Stimulated activated naive CD8-positive, alpha-beta T cell treated with anti-CD3 and anti-CD28 coated beads, Interleukin-15, Interleukin-2, amounts not matched to agents 100 U/mL and 50 U/mL, for 24 hours (primary cell): ENCODE measurements at regions not wholly inside any gene's neighbourhood (a gene's known extent, or its start where the extent isn't known, plus 50 kb on each side); places are given as distances from the start of the nearest gene placed in this dataset.
"Not testable (repeated sequence)": the region's sequence is repeated elsewhere in the genome, so short reads cannot be mapped to it uniquely, and the experiment has no call there.

ENCODE experiments used
- ATAC-seq: fragments of 150-1000 bp; cut with Tn5 transposase; one replicate; pipeline ENCODE4 v1.10.0; 2021
- DNase-seq: peaks from one replicate; pipeline ENCODE4 v3.0.0; 2021

DNA sequence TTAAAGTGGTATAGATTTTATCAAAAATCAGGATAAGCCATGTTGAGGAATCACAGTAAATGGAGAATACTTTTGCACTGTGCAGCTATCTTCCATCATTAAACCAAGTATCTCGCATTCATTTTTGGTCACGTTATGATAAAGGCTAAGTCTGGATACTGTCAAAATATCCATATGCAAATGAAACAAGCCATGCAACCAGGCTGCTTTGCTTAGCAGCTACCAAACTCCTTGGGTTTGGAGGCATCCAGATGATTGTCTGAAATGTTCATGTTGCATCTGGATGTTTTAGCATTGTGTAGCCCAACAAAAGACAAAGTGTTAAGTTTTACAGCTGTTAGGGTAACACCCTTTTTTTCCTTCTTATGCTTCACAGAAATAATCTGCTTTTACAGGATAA is 322.9 kb upstream of the MDFIC2 start:
- ATAC-seq (no peak), DNase-seq (no peak)

DNA sequence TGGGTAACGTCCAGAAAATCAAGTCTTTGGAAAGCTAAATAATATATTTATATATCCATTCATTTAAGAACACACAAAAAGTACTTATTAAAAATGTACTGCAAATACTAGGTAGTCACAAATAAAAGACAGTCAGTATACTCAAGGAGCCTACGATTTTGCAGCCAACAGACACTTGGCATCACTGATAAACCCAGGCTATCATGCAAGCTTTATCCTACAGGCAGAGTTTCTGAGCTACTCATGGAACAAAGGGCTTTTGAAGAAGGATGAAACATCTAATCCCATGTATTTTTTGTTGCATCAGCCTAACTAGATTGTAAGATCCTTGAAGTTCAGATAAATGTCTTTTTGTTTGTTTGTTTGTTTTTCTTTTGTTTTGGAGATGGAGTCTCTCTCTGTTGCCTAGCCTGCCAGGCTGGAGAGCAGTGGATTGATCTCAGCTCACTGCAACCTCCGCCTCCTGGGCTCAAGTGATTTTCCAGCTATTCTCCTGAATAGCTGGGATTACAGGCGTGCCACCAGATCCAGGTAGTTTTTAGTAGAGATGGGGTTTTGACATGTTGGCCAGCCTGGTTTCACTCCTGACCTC is 319.4 kb upstream of the MDFIC2 start:
- DNase-seq (no peak), ATAC-seq (no peak)

DNA sequence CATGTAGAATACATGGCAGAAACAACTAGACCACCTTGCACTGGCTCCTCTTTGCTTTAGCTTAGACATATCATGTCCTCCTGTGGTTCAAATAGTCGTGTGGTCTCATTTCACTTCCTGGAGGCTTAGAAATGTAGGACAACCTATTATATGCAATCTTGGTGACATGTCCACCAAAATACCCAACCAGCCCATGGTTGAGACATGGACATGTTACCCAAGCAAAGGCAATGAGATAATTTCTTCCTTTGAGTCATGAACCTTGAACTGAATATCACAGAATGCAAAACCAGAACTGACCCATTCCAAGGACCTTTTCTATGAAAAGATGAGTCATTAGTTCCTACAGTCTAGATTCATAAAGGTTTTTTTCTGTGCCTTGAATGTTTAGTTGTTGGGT is 309.0 kb upstream of the MDFIC2 start:
- DNase-seq: no peak
- ATAC-seq: peak; percentile 88

DNA sequence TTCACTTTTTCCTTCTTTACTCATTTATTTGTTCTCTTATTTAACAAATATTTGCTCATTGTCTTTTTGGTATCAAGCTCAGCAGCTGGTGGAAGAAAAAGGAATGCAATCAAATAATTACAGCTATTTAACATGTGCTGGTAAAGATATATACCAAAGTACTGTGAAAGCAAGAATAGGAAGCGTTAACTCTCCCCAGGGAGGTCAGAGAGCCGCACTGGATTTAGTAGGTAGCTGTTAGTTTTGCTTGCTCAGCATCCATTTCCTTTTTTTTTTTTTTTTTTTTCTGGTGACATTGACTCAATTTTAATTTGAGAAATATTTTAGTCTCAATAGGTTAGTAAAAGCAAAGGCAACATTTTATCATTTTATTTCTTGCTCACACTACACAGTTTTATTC is 308.5 kb upstream of the MDFIC2 start:
- DNase-seq (no peak), ATAC-seq (no peak)

DNA sequence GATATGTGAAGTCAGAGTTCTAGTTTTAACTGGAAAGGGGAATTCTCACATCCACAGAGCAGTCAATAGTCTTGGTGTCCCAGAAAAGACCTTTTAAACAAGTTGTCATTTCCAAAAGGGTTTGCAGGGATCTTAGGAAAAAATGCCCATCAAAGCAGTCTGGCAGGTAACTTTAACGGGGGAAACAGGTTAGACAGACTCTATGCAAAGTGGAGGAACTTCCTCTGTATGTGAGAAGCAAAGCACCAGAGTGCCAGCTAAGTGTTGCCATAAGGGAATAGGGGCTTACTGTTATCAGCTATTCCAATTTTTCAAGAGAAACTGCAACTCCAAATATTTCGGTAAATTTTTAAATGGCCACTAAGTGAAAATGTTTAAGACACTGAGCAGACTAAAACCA is 307.9 kb upstream of the MDFIC2 start:
- no peak for DNase-seq
- ATAC-seq: no peak

DNA sequence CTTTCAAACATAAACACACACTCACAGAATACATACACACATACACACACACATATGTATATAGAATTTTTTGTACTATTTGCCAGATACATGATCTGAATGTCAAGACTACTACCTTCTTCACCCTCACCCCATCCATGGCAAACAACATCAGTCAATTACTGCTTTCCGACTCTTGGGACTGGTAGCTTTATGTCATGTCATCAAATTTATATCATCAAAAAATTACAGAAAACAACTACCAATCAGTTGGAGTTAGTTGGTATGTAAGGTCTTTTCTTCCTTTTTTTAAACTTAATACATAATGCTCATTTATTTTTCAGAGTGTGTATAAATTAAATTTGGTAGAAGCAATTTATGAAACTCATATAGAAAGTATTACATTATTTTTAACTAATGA is 305.7 kb upstream of the MDFIC2 start:
- ATAC-seq (no peak), DNase-seq (no peak)

DNA sequence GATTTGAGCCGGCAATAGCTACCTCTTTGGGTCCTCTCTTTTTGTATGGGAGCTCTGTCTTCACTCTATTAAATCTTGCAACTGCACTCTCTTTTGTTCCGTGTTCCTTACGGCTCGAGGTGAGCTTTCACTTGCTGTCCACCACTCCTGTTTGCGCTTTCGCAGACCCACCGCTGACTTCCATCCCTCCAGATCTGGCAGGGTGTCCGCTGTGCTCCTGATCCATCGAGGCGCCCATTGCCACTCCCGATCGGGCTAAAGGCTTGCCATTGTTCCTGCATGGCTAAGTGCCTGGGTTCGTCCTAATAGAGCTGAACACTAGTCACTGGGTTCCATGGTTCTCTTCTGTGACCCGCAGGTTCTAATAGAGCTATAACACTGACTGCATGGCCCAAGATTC is 304.9 kb upstream of the MDFIC2 start:
- DNase-seq, ATAC-seq: not testable (repeated sequence)

DNA sequence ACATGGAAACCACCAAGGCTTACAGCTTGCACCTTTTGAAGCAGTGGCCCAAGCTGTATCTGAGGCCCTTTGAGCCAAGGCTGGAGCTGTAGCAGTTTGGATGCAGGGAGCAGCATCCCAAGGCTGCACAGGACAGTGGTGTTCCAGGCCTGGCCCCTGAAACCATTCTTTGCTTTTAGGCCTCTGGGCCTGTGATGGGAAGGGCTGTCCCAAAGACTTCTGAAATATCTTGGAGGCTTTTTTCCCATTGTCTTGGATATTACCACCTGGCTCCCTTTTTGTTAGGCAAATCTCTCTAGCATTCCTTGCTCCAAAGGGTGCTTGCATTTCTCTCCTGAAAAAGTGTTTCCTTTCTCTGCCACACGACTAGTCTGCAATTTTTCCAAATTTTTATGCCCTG is 302.8 kb upstream of the MDFIC2 start:
- DNase-seq (no peak), ATAC-seq (no peak)

DNA sequence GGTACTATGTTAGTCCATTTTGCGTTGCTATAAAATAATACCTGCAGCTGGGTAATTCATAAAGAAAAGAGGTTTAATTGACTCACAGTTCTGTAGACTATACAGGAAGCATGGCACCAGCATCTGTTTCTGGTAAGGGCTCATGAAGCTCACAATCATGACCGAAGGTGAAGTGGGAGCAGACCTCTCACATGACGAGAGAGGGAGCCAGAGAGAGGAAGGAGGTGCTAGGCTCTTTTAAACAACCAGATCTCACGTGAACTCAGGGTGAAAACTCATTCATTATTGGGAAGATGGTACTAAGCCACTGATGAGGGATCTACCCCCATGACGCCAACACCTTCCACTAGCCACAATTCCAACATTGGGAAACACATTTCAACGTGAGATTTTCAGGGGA is 301.7 kb upstream of the MDFIC2 start:
- no peak for DNase-seq
- no peak for ATAC-seq

DNA sequence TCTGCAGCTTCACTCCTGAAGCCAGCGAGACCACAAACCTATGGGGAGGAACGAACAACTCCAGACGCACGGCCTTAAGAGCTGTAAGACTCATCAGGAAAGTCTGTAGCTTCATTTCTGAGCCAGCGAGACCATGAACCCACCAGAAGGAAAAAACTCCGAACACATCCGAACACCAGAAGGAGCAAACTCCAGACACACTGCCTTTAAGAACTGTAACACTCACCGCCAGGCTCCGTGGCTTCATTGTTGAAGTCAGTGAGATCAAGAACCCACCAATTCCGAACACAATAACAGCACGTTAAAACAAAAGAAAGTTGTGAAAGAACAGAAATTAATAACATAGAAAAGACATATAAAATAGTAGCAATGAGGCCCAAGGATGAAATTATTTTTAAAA is 300.5 kb upstream of the MDFIC2 start:
- ATAC-seq (no peak), DNase-seq (no peak)

DNA sequence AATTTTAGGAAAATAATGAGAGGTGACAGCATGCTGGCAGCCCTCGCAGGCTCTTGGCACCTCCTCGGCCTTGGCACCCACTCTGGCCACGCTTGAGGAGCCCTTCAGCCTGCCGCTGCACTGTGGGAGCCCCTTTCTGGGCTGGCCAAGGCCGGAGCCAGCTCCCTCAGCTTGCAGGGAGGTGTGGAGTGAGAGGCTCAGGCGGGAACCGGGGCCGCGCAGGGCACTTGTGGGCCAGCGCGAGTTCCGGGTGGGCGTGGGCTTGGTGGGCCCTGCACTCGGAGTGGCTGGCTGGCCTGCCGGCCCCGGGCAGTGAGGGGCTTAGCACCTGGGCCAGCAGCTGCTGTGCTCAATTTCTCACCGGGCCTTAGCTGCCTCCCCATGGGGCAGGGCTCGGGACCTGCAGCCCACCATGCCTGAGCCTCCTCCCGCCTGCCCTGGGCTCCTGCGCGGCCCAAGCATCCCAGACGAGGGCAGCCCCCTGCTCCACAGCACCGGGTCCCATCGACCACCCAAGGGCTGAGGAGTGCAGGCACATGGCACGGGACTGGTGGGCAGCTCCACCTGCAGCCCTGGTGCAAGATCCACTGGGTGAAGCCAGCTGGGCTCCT is 299.3 kb upstream of the MDFIC2 start:
- not testable (repeated sequence) for ATAC-seq, DNase-seq

DNA sequence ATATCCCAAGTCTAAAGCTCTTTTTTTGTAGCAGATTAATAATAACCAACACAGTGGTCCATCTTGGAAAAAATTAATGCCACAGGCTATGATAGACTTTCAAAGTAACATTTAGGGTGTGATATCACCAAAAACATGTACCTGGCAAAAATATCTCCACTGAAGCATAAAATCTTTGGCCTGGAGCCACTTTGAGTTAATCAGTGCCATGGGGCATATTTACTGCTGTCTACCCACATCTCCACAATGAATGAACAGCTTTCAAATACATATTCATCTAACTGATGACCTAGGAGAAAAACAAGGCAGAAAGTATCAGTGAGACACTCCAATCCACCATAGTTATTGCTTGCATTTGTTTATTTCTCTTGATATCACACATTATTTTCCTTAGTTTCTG is 296.0 kb upstream of the MDFIC2 start:
- DNase-seq (no peak), ATAC-seq (no peak)

DNA sequence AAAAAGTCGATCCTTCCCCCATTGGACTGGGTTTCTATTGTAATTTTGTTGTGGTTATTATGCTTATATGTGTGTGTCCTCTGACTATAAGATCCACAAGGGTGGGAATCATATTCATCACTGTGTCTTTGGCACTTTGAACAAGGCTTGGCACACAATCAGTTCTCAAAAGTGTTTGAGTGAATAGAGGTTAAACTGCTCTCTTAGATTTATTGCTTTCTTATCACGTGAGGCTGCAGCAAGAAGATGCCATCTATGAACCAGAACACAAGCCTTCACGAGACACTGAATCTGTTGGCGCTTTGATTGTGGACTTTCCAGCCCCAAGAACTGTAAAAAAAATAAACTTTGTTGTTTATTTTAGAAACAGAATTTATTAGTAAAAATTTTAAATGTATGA is 295.0 kb upstream of the MDFIC2 start:
- DNase-seq (no peak), ATAC-seq (no peak)

DNA sequence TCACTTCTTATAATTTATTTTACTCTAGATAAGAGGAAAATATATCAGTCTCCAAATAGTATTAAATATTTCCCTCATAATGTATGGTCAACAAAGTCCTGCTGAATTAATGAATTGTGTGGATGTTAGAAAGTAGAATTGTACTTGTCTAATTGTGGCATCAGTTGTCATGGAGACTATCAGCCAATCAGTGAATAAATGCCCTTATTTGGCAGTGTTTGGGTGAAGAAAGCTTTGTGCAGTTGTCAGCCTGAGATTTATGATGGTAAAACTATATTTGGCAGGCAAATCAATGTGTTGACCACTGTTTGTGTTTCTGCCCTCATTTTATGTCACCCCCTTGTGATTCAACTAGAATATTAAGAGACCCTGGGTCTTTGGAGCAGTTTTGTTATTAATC is 293.6 kb upstream of the MDFIC2 start:
- DNase-seq (no peak), ATAC-seq (no peak)

DNA sequence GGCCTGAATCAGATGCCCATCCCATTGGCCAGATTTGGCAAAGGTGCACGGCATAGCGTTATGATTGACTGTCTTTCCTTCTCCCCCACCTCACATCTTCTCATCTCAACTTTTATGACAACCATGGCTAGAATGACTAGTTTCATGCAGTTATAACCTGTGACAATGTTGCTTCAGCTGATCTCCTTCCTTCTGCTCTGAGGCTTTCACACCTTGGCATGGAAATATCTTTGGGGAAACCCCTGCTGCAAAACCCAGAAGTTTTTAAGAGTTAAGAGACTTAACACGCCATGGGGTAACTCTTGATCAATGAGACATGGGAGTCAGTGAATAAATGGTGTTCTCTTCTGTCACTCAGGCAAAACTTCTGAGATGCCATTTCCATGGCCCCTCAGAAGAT is 290.7 kb upstream of the MDFIC2 start:
- ATAC-seq (peak; percentile 95), DNase-seq (peak; percentile 7)

DNA sequence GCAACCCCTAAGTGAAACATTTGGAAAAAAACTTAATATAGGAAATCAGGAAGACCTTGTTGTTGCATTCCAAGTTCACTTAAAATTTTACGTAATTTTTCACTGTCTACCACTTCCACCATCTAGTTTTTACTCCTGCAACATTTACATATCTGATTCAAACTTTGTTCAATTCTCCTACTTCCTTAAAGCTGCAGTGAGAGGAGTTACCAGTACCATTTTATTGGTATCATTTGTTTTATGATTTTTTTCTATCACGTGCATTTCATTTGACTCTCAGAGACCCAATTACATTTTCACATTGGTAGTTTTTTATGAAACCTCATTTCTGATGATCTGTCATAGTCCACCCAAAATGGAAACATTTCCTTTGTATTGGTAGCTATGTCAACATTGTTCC is 284.9 kb upstream of the MDFIC2 start:
- ATAC-seq: no peak
- DNase-seq: no peak

DNA sequence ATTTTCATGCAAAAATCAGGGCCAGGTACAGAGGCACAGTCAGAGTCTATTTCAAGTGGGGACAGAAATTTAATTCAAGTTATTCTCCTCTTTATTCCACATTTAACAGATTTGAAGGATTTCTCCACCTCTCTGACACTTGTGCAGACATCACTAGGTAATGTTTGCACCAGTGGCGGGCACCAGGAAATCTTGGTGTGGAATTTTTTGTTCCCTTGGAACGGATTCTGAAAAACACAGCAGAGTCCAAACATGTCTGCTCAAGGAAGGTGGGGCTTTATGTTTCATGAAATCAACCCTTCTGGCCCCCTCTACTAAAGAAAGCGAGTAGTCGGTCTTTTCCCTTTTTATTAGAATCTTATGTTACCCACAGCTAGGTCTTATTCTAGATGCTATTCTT is 271.2 kb upstream of the MDFIC2 start:
- ATAC-seq: no peak
- no peak for DNase-seq

DNA sequence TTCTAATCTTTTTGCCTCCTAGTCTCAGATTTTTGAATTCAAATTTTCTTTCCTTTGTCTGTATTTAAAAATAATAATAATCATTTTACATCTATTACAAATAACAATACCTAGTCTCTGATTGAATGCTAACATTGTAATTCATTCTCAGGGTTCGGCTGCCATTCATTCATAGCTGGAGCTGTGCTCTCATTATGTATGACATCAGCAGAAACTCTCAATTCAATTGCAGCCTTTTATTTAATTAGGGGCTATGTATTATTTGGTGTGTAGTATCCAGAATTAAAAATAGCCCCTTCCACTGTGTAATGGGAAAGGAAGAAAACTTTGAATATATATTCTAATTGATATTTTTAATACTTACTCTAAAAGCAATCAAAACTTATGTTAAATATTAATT is 270.4 kb upstream of the MDFIC2 start:
- DNase-seq (no peak), ATAC-seq (no peak)

DNA sequence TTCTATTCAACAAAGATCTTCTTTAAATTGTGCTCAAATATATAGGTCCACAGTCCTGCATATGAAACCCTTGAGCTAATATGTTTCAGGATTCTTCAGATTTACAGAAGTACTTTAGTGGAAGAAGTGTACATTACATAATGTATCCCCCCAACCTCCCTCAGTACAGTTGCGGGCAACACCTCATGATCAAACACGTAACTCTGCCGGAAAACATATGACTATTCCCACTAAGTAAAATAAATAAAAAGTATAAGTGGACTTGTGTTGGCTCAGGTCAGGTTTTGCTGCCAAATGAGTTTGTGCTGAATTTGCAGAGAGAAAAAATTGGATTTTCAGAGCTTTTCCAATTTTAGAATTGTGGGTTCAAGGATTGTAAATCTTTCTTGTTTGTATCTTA is 267.6 kb upstream of the MDFIC2 start:
- ATAC-seq: no peak
- DNase-seq: no peak

DNA sequence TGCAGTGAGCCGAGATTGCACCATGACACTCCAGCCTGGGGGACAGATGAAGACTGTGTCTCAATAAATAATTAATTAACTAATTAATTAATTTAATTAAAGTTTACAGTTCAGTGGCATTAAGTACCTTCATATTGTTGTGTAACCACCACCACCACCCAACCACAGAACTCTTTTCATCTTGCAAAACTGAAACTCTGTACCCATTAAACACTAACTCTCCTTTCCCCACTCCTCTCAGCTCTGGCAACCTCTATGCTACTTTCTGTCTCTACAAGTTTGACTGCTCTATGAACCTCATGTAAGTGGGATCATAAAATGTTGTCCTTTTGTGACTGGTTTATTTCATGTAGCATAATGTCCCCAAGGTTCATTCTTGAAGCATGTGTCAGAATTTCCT is 259.3 kb upstream of the MDFIC2 start:
- DNase-seq (no peak), ATAC-seq (no peak)

DNA sequence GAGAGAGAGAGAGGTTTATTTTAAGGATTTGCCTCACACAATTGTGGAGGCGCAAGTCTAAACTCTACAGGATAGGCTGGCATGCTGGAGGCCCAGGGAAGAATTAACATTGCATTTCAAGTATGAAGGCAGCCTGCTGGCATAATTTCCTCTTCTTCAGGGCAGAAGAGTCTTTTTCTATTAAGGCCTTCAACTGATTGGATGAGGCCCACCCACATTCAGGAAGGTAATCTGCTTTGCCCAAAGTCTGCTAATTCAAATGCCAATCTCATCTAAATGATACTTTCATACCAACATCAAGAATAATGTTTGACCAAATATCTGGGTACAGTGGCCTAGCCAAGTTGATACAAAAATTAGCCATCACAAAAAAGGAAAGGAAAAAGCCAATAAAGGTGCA is 258.1 kb upstream of the MDFIC2 start:
- ATAC-seq (no peak), DNase-seq (no peak)

DNA sequence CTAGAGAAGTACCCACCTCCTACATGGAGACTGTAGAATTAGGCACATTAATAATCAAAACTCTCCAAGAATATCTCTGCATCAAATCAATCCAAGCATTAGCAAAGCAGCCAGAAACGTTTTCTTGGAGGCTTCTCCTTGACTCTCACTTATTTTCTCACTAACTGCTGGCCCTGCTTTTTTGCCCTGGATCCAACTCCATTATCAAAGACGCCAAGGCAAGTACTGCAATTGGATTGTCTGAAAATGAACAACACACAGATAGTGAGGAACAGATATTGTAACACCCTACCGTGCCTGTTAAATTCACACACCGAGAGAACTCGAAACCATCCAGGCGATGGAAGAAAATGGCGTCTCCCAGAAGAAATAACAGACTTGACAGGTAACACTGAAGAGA is 256.2 kb upstream of the MDFIC2 start:
- DNase-seq: no peak
- no peak for ATAC-seq

DNA sequence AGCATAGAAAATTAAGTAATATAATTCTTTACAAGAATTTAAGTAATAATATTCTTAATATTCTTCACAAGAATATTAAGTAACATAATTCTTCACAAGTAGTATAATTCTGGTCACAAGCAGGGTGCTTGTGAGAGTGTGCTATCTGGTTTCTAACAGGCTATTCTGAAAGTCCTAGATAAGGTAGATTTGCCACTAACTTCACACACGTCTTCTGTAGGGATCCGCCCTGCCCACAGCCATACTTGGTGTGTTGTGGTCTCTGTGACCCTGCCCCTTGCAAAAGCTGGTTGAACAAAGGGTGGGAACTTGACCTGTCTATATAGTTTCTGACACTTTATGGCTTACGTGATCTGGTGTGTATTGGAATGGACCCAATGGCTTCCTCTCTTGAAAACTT is 253.4 kb upstream of the MDFIC2 start:
- no peak for DNase-seq
- no peak for ATAC-seq

DNA sequence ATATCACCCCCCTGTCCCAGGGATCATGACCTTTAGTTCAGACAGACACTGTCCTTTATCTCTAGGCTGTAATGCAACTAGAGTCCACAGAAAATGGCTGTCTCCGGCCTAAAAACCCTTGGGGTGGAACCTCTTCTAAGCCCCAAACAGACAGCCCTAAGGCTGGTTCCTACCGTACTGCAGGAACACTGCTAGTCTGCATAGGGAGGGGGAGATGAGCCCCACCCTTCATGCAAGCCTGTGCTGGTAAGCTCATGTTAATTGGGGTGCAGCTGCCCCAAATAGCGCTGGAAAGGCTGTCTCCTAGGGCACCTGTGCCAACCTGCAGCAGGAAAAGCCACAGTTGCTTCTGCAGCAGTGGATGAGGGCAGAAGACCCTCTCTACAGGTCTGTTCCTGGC is 252.1 kb upstream of the MDFIC2 start:
- ATAC-seq (no peak), DNase-seq (no peak)

DNA sequence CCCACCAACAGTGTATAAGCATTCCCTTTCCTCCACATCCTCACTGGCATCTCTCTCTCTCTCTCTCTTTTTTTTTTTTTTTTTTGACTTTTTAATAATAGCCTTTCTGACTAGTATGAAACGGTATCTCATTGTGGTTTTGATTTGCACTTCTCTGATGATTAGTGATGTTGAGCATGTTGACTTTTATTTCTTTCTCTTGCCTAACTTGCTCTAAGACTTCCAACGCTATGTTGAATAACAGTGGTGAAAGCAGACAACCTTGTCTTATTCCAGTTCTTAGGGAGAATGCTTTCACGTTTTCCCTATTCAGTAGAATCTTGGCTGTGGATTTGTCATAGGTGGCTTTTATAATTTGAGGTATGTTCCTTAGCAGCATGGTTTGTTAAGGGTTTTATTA is 249.4 kb upstream of the MDFIC2 start:
- DNase-seq (no peak), ATAC-seq (no peak)
